Esophagus squamous epithelium (tissue), 5 donors: ENCODE measurements at regions not wholly inside any gene's neighbourhood (a gene's known extent, or its start where the extent isn't known, plus 50 kb on each side); places are given as distances from the start of the nearest gene placed in this dataset.

Experiments
- DNase-seq: peaks from one replicate; lab custom pipeline; 2025; lab: John Stamatoyannopoulos, UW
- H3K27ac ChIP-seq, 4 donors: fragments of 200-600 bp; sonication (generic); one replicate each; pipeline ENCODE4 v1.5.1; 2016 to 2019; ENCODE audit warnings: mild to moderate bottlenecking in 1 of 4
- H3K27me3 ChIP-seq, 4 donors: fragments of 200-600 bp; sonication (generic); 1 replicate in 3 of 4; 2 replicates in 1 of 4; pipeline versions ENCODE4 v1.5.1 to v1.6.0; 2017 to 2021; ENCODE audit warnings: antibody characterized with exemption in 1 of 4
- H3K36me3 ChIP-seq, 3 donors: fragments of 200-600 bp; sonication (generic); one replicate each; pipeline ENCODE4 v1.5.1; 2016 to 2019
- H3K4me1 ChIP-seq, 3 donors: fragments of 200-600 bp; sonication (generic); one replicate each; pipeline ENCODE4 v1.5.1; 2017 to 2019
- H3K4me3 ChIP-seq, 4 donors: fragments of 200-600 bp; sonication (generic); 1 replicate in 3 of 4; 2 replicates in 1 of 4; pipeline ENCODE4 v1.5.1; 2016 to 2019; ENCODE audit warnings: mild to moderate bottlenecking in 2 of 4, moderate library complexity in 1 of 4
- H3K9me3 ChIP-seq, 3 donors: fragments of 200-600 bp; sonication (generic); one replicate each; pipeline ENCODE4 v1.5.1; 2016 to 2019
- POLR2A ChIP-seq, 4 donors: fragments of 450-650 bp; IDR thresholded peaks; one replicate each; pipeline ENCODE4 v1.6.1; 2017; ENCODE audit warnings: antibody characterized with exemption in 4 of 4, mild to moderate bottlenecking in 4 of 4, moderate library complexity in 3 of 4
- WGBS, 2 donors: methylation state at CpG; one replicate each; pipeline ENCODE4 v1.1.5; 2018; 5-methylcytosine and 5-hydroxymethylcytosine counted together
- intact Hi-C: fragments of 100-400 bp; cut with DNase I; formaldehyde crosslinking; loops from one replicate; pipeline ENCODE4 v1.15.0; 2022
- TF ChIP-seq, protein P1 (sequence below), 6 experiments: fragments of 450-650 bp in 4 of 6; fragments of 200-600 bp in 2 of 6; sonication (generic) in 2 of 6; IDR thresholded peaks; one replicate each; pipeline ENCODE4 v1.5.1; 2016 to 2019; ENCODE audit warnings: antibody characterized with exemption in 6 of 6, mild to moderate bottlenecking in 4 of 6, moderate library complexity in 4 of 6
- donor health status: DM: yes; HTN: yes; CAD: no.

- intact Hi-C loops, result no loop called here
- Histone ChIP-seq H3K27ac (no peak overlapping the region), H3K4me3 (no peak overlapping the region), H3K4me1 (no peaks in the 10 kb centered on the region), H3K36me3 (no peaks in the 10 kb centered on the region), H3K27me3 (no peaks in the 10 kb centered on the region), H3K9me3 (no peaks in the 10 kb centered on the region)
- WGBS, 2 donors, result 43 to 47% methylated on average over 7 to 8 of the region's 8 CpGs
- DNase-seq, result no peak
- TF ChIP-seq, protein P1, sequence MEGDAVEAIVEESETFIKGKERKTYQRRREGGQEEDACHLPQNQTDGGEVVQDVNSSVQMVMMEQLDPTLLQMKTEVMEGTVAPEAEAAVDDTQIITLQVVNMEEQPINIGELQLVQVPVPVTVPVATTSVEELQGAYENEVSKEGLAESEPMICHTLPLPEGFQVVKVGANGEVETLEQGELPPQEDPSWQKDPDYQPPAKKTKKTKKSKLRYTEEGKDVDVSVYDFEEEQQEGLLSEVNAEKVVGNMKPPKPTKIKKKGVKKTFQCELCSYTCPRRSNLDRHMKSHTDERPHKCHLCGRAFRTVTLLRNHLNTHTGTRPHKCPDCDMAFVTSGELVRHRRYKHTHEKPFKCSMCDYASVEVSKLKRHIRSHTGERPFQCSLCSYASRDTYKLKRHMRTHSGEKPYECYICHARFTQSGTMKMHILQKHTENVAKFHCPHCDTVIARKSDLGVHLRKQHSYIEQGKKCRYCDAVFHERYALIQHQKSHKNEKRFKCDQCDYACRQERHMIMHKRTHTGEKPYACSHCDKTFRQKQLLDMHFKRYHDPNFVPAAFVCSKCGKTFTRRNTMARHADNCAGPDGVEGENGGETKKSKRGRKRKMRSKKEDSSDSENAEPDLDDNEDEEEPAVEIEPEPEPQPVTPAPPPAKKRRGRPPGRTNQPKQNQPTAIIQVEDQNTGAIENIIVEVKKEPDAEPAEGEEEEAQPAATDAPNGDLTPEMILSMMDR (IDR thresholded peaks at IDR 0.05), result no peak
- TF ChIP-seq POLR2A (IDR thresholded peaks at IDR 0.05), result no peak
These were observed 1104.9 kb upstream of the SLC10A2 start for GRCh38 chr13:104170980-104171555.

- Histone ChIP-seq H3K9me3 (no peaks in the 10 kb centered on the region), H3K36me3 (no peaks in the 10 kb centered on the region), H3K4me1 (no peaks in the 10 kb centered on the region), H3K4me3 (no peak overlapping the region), H3K27me3 (no peaks in the 10 kb centered on the region), H3K27ac (no peak overlapping the region)
- TF ChIP-seq, protein P1 (IDR thresholded peaks at IDR 0.05), result no peak
- no peak for TF ChIP-seq POLR2A (IDR thresholded peaks at IDR 0.05)
- no peak for DNase-seq
- intact Hi-C loops, result no loop called here
- 61 to 66% methylated on average over 4 of the region's 4 CpGs for WGBS, 2 donors
These were observed 1097.8 kb upstream of the SLC10A2 start for GRCh38 chr13:104163866-104164630.

GRCh38 chr13:104160536-104160935 lies 1094.3 kb upstream of the SLC10A2 start:
- H3K27me3 ChIP-seq, result no peaks in the 10 kb centered on the region
- 85 to 97% methylated on average over 1 of the region's 1 CpG for WGBS, 2 donors
- no peaks in the 10 kb centered on the region for H3K4me1 ChIP-seq
- DNase-seq, result no peak
- intact Hi-C loops, result no loop called here
- no peak overlapping the region for H3K27ac ChIP-seq
- H3K36me3 ChIP-seq, result no peaks in the 10 kb centered on the region
- H3K9me3 ChIP-seq, result no peaks in the 10 kb centered on the region
- TF ChIP-seq, protein P1 (IDR thresholded peaks at IDR 0.05), result no peak
- TF ChIP-seq POLR2A (IDR thresholded peaks at IDR 0.05), result no peak
- no peak overlapping the region for H3K4me3 ChIP-seq

DNA sequence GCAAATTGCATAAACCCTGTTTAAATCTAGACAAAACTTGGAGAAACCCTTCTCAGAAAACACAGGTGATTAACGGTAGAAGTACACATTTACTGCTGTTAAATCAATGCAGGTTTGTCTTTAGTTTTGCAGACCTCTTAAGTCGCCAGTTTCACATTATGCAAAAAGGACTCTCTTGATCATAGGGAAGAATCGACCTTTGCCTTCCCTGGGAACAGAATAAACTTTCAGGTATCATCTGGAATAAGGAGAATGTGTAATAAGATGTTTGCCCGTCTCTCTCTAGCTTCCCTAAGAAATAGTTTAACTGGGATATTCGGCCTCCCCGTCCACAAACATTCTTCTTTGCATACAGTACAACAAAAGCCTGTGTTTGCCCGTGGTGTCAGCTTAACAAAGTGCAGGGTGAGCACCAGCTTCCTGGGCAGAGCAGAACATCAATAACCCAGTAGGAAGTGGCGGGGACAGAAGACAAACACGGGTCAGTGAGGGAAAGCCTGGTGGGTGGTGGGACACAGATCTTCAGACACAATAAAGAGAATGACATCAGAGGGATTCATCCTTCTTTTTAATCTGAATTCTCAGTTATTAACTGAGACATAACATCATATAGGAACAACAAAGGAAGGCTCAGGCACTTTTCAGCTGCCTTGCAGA lies 1077.7 kb upstream of the SLC10A2 start:
- no peaks in the 10 kb centered on the region for H3K27me3 ChIP-seq
- no peak overlapping the region for H3K4me3 ChIP-seq
- H3K36me3 ChIP-seq, result no peaks in the 10 kb centered on the region
- H3K9me3 ChIP-seq, result no peaks in the 10 kb centered on the region
- TF ChIP-seq, protein P1 (IDR thresholded peaks at IDR 0.05), result no peak
- no peak for TF ChIP-seq POLR2A (IDR thresholded peaks at IDR 0.05)
- DNase-seq, result no peak
- no peaks in the 10 kb centered on the region for H3K4me1 ChIP-seq
- intact Hi-C loops, result no loop called here
- no peak overlapping the region for H3K27ac ChIP-seq
- whole genome bisulfite sequencing, 2 donors, result 37 to 41% methylated on average over 9 of the region's 9 CpGs

DNA sequence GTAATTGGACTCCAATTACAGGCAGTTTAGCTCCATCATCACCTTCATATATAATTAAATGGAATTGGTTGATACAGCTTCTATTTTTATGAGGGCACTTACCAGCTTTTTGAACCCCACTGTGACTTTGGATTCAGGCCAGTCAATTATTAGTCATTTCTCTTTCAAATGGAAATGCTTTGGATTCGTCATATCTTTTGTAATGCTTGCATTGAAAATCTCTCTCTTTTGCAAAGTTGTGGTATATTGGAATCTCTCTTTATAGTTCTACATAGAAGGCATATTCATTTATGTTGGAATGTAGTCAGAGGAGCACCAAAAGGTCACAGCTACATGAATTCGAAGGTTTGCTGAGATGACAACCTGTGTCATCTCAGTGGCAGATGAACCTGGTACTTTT lies 1074.3 kb upstream of the SLC10A2 start:
- H3K4me1 ChIP-seq, result no peaks in the 10 kb centered on the region
- no peak overlapping the region for H3K27ac ChIP-seq
- H3K4me3 ChIP-seq, result no peak overlapping the region
- no peak for DNase-seq
- 28 to 33% methylated on average over 2 of the region's 2 CpGs for WGBS, 2 donors
- no peaks in the 10 kb centered on the region for H3K36me3 ChIP-seq
- TF ChIP-seq, protein P1 (IDR thresholded peaks at IDR 0.05), result no peak
- TF ChIP-seq POLR2A (IDR thresholded peaks at IDR 0.05), result no peak
- no peaks in the 10 kb centered on the region for H3K27me3 ChIP-seq
- no peaks in the 10 kb centered on the region for H3K9me3 ChIP-seq
- intact Hi-C loops, result no loop called here
